ENCODE measurements at regions not wholly inside any gene's neighbourhood (a gene's known extent, or its start where the extent isn't known, plus 50 kb on each side); places are given as distances from the start of the nearest gene placed in this dataset.

- no peak for TF ChIP-seq CTCF (conservative IDR thresholded peaks at IDR 0.05; ENCODE audit: low read depth, low read length)
- no peak for DNase-seq (ENCODE audit: low read depth)
- H3K4me3 ChIP-seq (ENCODE audit: low read depth, low read length): no peak overlapping the region
Measured at GRCh38 chr7:115825456-115826115, 205.0 kb downstream of the TFEC start.

DNA sequence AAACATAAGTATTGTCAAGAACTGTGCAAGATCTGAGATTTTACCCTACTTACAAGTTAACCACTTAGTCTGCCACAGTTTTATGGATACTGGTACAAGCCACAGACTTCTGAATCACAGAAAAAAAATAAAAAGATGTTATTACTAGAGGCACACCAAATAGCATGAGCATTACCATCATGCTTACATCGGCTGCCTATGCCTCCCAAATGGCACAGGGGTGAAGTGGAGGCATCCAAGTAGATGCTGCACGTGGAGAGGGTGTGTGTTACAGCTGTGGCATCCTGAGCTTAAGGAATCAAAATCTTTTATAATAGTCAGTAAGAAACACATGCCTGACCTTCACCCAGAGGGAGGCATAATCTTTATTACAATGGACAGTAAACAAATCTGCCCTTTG lies 207.8 kb downstream of the TFEC start:
- no peak for TF ChIP-seq CTCF (conservative IDR thresholded peaks at IDR 0.05; ENCODE audit: low read depth, low read length)
- no peak for DNase-seq (ENCODE audit: low read depth)
- H3K4me3 ChIP-seq (ENCODE audit: low read depth, low read length): no peak overlapping the region

DNA sequence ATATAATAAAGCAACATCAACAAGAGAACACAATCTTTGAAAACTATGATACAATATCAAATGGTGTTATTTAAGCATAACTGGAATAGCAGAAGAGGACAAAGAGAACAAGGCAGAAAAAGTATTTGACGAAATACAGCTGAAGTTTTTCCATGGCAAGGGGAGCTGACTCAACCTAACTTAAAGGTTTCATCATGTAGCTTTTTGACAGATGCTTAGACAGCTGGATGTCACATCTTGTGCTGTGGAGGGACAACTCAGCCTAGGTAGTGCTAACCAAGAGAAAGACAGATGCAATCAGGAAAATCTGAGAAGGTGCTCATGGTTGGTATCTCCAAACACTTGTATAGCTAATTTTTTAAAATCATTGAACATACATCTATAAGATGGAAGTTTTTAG lies 208.2 kb downstream of the TFEC start:
- TF ChIP-seq CTCF (conservative IDR thresholded peaks at IDR 0.05; ENCODE audit: low read depth, low read length): no peak
- DNase-seq (ENCODE audit: low read depth): no peak
- no peak overlapping the region for H3K4me3 ChIP-seq (ENCODE audit: low read depth, low read length)

GRCh38 chr7:115816318-115816974 lies 214.1 kb downstream of the TFEC start:
- TF ChIP-seq CTCF (conservative IDR thresholded peaks at IDR 0.05; ENCODE audit: low read depth, low read length): no peak
- no peak overlapping the region for H3K4me3 ChIP-seq (ENCODE audit: low read depth, low read length)
- no peak for DNase-seq (ENCODE audit: low read depth)

- no peak overlapping the region for H3K4me3 ChIP-seq (ENCODE audit: low read depth, low read length)
- TF ChIP-seq CTCF (conservative IDR thresholded peaks at IDR 0.05; ENCODE audit: low read depth, low read length): no peak
- no peak for DNase-seq (ENCODE audit: low read depth)
Measured at GRCh38 chr7:115812794-115813193, 217.8 kb downstream of the TFEC start.

GRCh38 chr7:115805458-115805857 lies 225.1 kb downstream of the TFEC start:
- DNase-seq (ENCODE audit: low read depth): no peak
- no peak overlapping the region for H3K4me3 ChIP-seq (ENCODE audit: low read depth, low read length)
- TF ChIP-seq CTCF (conservative IDR thresholded peaks at IDR 0.05; ENCODE audit: low read depth, low read length): no peak

DNA sequence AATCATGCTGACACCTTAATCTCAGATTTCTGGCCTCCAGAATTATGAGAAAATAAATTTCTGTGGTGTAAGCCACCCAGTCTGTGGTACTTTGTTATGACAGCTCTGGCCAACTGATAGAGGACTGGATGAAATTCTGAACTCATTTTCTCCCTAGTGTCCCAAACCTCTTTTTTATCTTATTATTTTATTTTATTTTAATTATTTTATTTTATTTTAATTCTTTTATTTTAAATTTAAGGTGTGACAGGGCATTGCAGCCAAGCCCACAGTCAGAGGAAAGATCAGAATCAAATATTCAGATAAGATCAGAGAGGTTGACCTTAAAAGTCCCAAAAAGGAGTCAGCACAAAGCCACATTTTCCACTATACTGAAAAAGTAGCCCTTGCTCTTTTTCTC lies 228.1 kb downstream of the TFEC start:
- H3K4me3 ChIP-seq (ENCODE audit: low read depth, low read length): no peak overlapping the region
- no peak for TF ChIP-seq CTCF (conservative IDR thresholded peaks at IDR 0.05; ENCODE audit: low read depth, low read length)
- DNase-seq (ENCODE audit: low read depth): no peak
